ENCODE measurements at regions not wholly inside any gene's neighbourhood (a gene's known extent, or its start where the extent isn't known, plus 50 kb on each side); places are given as distances from the start of the nearest gene placed in this dataset.

GRCh38 chr6:56807326-56807988 is 147.4 kb upstream of the BEND6 start:
- Mint-ChIP-seq H3K4me3 (no peak overlapping the region), H3K4me1 (peaks cover 48% of the 10 kb centered on the region), H3K27ac (peak overlapping the region in 1 of 3 experiments; percentile 18), H3K36me3 (ENCODE audit: low read depth) (no peaks in the 10 kb centered on the region), H3K9me3 (no peaks in the 10 kb centered on the region), H3K27me3 (ENCODE audit: low read depth) (no peaks in the 10 kb centered on the region)
- TF ChIP-seq, protein P1, sequence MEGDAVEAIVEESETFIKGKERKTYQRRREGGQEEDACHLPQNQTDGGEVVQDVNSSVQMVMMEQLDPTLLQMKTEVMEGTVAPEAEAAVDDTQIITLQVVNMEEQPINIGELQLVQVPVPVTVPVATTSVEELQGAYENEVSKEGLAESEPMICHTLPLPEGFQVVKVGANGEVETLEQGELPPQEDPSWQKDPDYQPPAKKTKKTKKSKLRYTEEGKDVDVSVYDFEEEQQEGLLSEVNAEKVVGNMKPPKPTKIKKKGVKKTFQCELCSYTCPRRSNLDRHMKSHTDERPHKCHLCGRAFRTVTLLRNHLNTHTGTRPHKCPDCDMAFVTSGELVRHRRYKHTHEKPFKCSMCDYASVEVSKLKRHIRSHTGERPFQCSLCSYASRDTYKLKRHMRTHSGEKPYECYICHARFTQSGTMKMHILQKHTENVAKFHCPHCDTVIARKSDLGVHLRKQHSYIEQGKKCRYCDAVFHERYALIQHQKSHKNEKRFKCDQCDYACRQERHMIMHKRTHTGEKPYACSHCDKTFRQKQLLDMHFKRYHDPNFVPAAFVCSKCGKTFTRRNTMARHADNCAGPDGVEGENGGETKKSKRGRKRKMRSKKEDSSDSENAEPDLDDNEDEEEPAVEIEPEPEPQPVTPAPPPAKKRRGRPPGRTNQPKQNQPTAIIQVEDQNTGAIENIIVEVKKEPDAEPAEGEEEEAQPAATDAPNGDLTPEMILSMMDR (IDR thresholded peaks at IDR 0.05; ENCODE audit: unreplicated experiment in 3 of 3) = no peak

DNA sequence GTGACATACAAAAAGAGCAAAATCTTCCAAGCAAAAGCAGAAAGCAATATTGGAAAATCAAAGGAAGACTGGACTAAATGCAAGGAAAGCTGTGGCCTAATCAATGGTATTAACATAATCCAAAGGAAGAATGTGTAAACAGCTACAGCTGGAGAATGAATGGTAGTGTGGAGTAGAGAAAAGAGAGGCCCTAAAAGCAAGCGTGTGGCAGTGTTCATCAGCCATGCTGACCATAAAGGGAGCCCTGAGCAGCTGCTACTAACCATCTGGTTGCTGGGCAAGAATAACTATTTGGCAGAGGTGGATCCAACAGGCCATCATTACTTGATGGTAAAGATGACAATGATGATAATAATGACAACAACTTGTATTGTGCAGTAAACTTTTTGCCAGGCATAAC is 148.5 kb upstream of the BEND6 start:
- Mint-ChIP-seq H3K27me3 (ENCODE audit: low read depth) (no peaks in the 10 kb centered on the region), H3K4me3 (no peak overlapping the region), H3K9me3 (no peaks in the 10 kb centered on the region), H3K4me1 (peaks cover 50% of the 10 kb centered on the region), H3K36me3 (ENCODE audit: low read depth) (no peaks in the 10 kb centered on the region), H3K27ac (peak overlapping the region in 2 of 3 experiments; percentile 10 to 18)
- TF ChIP-seq, protein P1 (IDR thresholded peaks at IDR 0.05; ENCODE audit: unreplicated experiment in 3 of 3) = no peak

- Mint-ChIP-seq H3K9me3 (no peaks in the 10 kb centered on the region), H3K36me3 (ENCODE audit: low read depth) (no peaks in the 10 kb centered on the region), H3K4me3 (no peak overlapping the region), H3K4me1 (peaks cover 50% of the 10 kb centered on the region), H3K27ac (peak overlapping the region in 2 of 3 experiments; percentile 1 to 30), H3K27me3 (ENCODE audit: low read depth) (no peaks in the 10 kb centered on the region)
- TF ChIP-seq, protein P1 (IDR thresholded peaks at IDR 0.05; ENCODE audit: unreplicated experiment in 3 of 3) = no peak
Measured at GRCh38 chr6:56804996-56805395, 149.9 kb upstream of the BEND6 start.

DNA sequence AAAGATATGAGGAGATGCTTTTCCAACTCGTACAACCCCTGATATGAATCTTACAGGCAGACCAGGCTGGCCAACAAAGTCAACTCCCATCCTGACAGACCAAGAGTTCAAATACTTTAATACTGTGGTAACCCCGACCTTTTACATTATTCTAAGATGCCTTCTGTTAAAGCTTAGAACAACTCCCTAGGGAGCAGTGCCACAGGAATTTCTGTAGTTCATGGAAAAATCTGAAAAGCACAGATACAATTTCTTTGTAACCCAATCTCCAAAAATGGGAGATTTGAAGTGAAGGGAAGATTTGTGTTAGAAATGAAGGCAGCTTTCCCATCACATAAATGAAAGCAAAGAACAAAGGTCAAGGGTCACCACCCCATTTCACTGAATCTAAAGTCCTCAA is 151.3 kb upstream of the BEND6 start:
- no peak overlapping the region for H3K4me3 Mint-ChIP-seq
- H3K27ac Mint-ChIP-seq = peak overlapping the region in 2 of 3 experiments; percentile 59 to 62
- peaks cover 38% of the 10 kb centered on the region for H3K4me1 Mint-ChIP-seq
- H3K27me3 Mint-ChIP-seq (ENCODE audit: low read depth) = no peaks in the 10 kb centered on the region
- TF ChIP-seq, protein P1 (IDR thresholded peaks at IDR 0.05; ENCODE audit: unreplicated experiment in 3 of 3) = no peak
- H3K36me3 Mint-ChIP-seq (ENCODE audit: low read depth) = no peaks in the 10 kb centered on the region
- H3K9me3 Mint-ChIP-seq = no peaks in the 10 kb centered on the region

DNA sequence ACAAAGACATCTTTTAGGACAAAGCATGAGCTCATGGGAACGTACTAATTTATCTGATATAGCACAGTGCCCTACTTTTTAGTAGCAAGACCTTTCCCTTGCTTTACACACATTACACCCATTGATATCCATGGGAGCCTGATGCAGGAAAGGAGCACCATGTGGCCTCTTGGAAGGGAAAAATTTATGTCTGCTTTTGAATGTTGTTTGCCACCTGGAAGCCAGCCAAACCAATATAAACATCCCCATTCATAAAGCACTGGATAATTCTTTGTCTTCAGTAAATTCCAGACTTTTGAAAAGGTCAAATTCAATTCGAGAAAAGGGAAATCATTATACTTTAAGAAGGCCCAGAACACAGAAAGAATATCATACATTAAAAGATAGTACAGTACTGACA is 152.3 kb upstream of the BEND6 start:
- H3K9me3 Mint-ChIP-seq = no peaks in the 10 kb centered on the region
- H3K27ac Mint-ChIP-seq = peak overlapping the region; percentile 25 to 75 (median 52)
- TF ChIP-seq, protein P1 (IDR thresholded peaks at IDR 0.05; ENCODE audit: unreplicated experiment in 3 of 3) = no peak
- peaks cover 42% of the 10 kb centered on the region for H3K4me1 Mint-ChIP-seq
- H3K27me3 Mint-ChIP-seq (ENCODE audit: low read depth) = no peaks in the 10 kb centered on the region
- no peak overlapping the region for H3K4me3 Mint-ChIP-seq
- no peaks in the 10 kb centered on the region for H3K36me3 Mint-ChIP-seq (ENCODE audit: low read depth)

DNA sequence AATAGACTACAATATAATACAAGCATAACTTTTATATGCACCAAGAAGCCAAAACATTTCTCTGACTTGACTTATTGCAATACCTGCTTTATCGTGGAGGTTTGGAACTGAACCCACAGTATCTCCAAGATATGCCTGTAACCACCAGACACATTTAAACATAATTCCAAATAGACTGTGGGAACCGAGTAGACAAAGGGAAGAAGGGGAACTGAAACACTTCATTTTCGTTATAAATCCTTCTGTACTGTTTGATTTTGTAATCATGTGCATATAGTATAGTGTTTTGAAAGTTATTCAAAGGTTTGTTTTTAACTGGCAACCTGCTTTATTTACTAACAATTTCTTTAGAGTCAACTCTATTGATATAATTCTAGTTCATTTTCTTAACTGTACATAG is 154.9 kb upstream of the BEND6 start:
- no peaks in the 10 kb centered on the region for H3K36me3 Mint-ChIP-seq (ENCODE audit: low read depth)
- no peak overlapping the region for H3K27ac Mint-ChIP-seq
- no peaks in the 10 kb centered on the region for H3K9me3 Mint-ChIP-seq
- no peaks in the 10 kb centered on the region for H3K27me3 Mint-ChIP-seq (ENCODE audit: low read depth)
- no peak overlapping the region for H3K4me3 Mint-ChIP-seq
- TF ChIP-seq, protein P1 (IDR thresholded peaks at IDR 0.05; ENCODE audit: unreplicated experiment in 3 of 3) = no peak
- peaks cover 38% of the 10 kb centered on the region for H3K4me1 Mint-ChIP-seq
